ENCODE measurements at regions not wholly inside any gene's neighbourhood (a gene's known extent, or its start where the extent isn't known, plus 50 kb on each side); places are given as distances from the start of the nearest gene placed in this dataset.

- CTCF ChIA-PET, result no interaction called here
- TF ChIP-seq, protein P1, sequence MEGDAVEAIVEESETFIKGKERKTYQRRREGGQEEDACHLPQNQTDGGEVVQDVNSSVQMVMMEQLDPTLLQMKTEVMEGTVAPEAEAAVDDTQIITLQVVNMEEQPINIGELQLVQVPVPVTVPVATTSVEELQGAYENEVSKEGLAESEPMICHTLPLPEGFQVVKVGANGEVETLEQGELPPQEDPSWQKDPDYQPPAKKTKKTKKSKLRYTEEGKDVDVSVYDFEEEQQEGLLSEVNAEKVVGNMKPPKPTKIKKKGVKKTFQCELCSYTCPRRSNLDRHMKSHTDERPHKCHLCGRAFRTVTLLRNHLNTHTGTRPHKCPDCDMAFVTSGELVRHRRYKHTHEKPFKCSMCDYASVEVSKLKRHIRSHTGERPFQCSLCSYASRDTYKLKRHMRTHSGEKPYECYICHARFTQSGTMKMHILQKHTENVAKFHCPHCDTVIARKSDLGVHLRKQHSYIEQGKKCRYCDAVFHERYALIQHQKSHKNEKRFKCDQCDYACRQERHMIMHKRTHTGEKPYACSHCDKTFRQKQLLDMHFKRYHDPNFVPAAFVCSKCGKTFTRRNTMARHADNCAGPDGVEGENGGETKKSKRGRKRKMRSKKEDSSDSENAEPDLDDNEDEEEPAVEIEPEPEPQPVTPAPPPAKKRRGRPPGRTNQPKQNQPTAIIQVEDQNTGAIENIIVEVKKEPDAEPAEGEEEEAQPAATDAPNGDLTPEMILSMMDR (IDR thresholded peaks at IDR 0.05; ENCODE audit: insufficient read depth, low read depth, low read length), result no peak
Measured at GRCh38 chr2:199216253-199216652, 241.5 kb downstream of the SATB2 start.

GRCh38 chr2:199207011-199207410, 250.7 kb downstream of the SATB2 start:
- Histone ChIP-seq H3K36me3 (ENCODE audit: control insufficient read depth, insufficient read depth, low read length) (no peaks in the 10 kb centered on the region), H3K27me3 (ENCODE audit: control insufficient read depth, insufficient read depth, low read length) (no peaks in the 10 kb centered on the region), H3K4me3 (ENCODE audit: low read depth, low read length) (no peak overlapping the region)
- CTCF ChIA-PET, result no interaction called here
- POLR2A ChIA-PET, result no interaction called here
- TF ChIP-seq, protein P1 (IDR thresholded peaks at IDR 0.05; ENCODE audit: insufficient read depth, low read depth, low read length), result no peak
- no peak for DNase-seq (ENCODE audit: low read depth)

More at GRCh38 chr2:199216253-199216652, 241.5 kb downstream of the SATB2 start:
- POLR2A ChIA-PET, result no interaction called here
- DNase-seq (ENCODE audit: low read depth), result no peak
- H3K36me3 ChIP-seq (ENCODE audit: control insufficient read depth, insufficient read depth, low read length), result no peaks in the 10 kb centered on the region
- no peak overlapping the region for H3K4me3 ChIP-seq (ENCODE audit: low read depth, low read length)
- no peaks in the 10 kb centered on the region for H3K27me3 ChIP-seq (ENCODE audit: control insufficient read depth, insufficient read depth, low read length)

- H3K36me3 ChIP-seq (ENCODE audit: control insufficient read depth, insufficient read depth, low read length), result no peaks in the 10 kb centered on the region
- no peak overlapping the region for H3K4me3 ChIP-seq (ENCODE audit: low read depth, low read length)
- CTCF ChIA-PET, result interaction anchor here (1.1 kb wide), 1 partner anchor 17 kb away, joined by 3 read pairs; no protein-coding TSS in a partner anchor
- no peak for DNase-seq (ENCODE audit: low read depth)
- H3K27me3 ChIP-seq (ENCODE audit: control insufficient read depth, insufficient read depth, low read length), result no peaks in the 10 kb centered on the region
- POLR2A ChIA-PET, result no interaction called here
- TF ChIP-seq, protein P1 (IDR thresholded peaks at IDR 0.05; ENCODE audit: insufficient read depth, low read depth, low read length), result no peak
Measured at GRCh38 chr2:199206536-199206935, 251.2 kb downstream of the SATB2 start.

- H3K4me3 ChIP-seq (ENCODE audit: low read depth, low read length), result no peak overlapping the region
- no peak for DNase-seq (ENCODE audit: low read depth)
- CTCF ChIA-PET, result no interaction called here
- TF ChIP-seq, protein P1 (IDR thresholded peaks at IDR 0.05; ENCODE audit: insufficient read depth, low read depth, low read length), result no peak
- H3K36me3 ChIP-seq (ENCODE audit: control insufficient read depth, insufficient read depth, low read length), result no peaks in the 10 kb centered on the region
- POLR2A ChIA-PET, result no interaction called here
- H3K27me3 ChIP-seq (ENCODE audit: control insufficient read depth, insufficient read depth, low read length), result no peaks in the 10 kb centered on the region
Measured at GRCh38 chr2:199202964-199203363, 254.8 kb downstream of the SATB2 start.

DNA sequence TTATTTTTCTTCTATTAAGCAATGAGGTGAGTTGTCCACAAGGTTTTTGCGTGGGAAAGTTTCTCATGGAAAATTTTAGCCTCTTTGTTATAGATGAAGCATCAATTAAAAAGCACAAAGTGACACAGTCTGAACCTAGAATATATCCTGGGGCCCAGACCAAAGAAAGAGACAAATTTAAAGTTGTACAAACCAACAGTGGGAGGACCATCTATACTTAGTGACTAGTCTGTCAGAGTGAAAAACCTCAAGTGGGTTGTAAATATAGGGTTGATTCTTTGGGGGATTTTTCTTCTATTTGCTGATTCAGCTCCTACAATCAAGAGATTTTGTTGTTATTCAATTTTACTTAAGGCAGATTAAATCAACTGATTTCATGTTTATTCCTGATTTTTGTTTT, 256.2 kb downstream of the SATB2 start:
- Histone ChIP-seq H3K27me3 (ENCODE audit: control insufficient read depth, insufficient read depth, low read length) (no peaks in the 10 kb centered on the region), H3K36me3 (ENCODE audit: control insufficient read depth, insufficient read depth, low read length) (no peaks in the 10 kb centered on the region), H3K4me3 (ENCODE audit: low read depth, low read length) (no peak overlapping the region)
- no peak for DNase-seq (ENCODE audit: low read depth)
- TF ChIP-seq, protein P1 (IDR thresholded peaks at IDR 0.05; ENCODE audit: insufficient read depth, low read depth, low read length), result no peak
- ChIA-PET POLR2A (no interaction called here), CTCF (no interaction called here)
